Astrocyte (in vitro differentiated cells and primary cell): ENCODE measurements at regions not wholly inside any gene's neighbourhood (a gene's known extent, or its start where the extent isn't known, plus 50 kb on each side); places are given as distances from the start of the nearest gene placed in this dataset.

Source experiments
- DNase-seq: peaks from one replicate; pipeline ENCODE4 v3.0.0-alpha.2; 2010; ENCODE audit warnings: low read depth
- FAIRE-seq: peaks from 2 replicates; lab custom pipeline; 2011; peaks lifted over from hg19 to GRCh38; lab: Jason Lieb, UNC
- H2AFZ ChIP-seq: 2 replicates; pipeline ENCODE4 v1.6.0; 2012; ENCODE audit warnings: low read depth, low read length, inconsistent platforms
- H3K27ac ChIP-seq: 2 replicates; pipeline ENCODE4 v1.5.1; 2011; ENCODE audit warnings: low read depth, low read length, inconsistent platforms
- H3K27me3 ChIP-seq: 2 replicates; pipeline ENCODE4 v1.6.0; 2011; ENCODE audit warnings: low read length, inconsistent platforms; ENCODE audit not compliant: insufficient read depth
- H3K36me3 ChIP-seq: 2 replicates; pipeline ENCODE4 v1.5.1; 2011; ENCODE audit warnings: low read length, inconsistent platforms; ENCODE audit not compliant: insufficient read depth
- H3K4me1 ChIP-seq: 2 replicates; pipeline ENCODE4 v1.5.1; 2011; ENCODE audit warnings: low read length, inconsistent platforms; ENCODE audit not compliant: insufficient read depth
- H3K4me2 ChIP-seq: 2 replicates; pipeline ENCODE4 v1.6.0; 2012; ENCODE audit warnings: low read length, inconsistent platforms
- H3K4me3 ChIP-seq: 2 replicates; pipeline ENCODE4 v1.5.1; 2011; ENCODE audit warnings: low read depth, mild to moderate bottlenecking, low read length, inconsistent platforms; ENCODE audit not compliant: insufficient read depth
- H3K79me2 ChIP-seq: 2 replicates; pipeline ENCODE4 v1.6.0; 2012; ENCODE audit warnings: mild to moderate bottlenecking, low read length, inconsistent platforms; ENCODE audit not compliant: insufficient read depth
- H3K9ac ChIP-seq: 2 replicates; pipeline ENCODE4 v1.6.0; 2012; ENCODE audit warnings: mild to moderate bottlenecking, low read length, inconsistent platforms
- H3K9me3 ChIP-seq: 2 replicates; pipeline ENCODE4 v1.5.1; 2012; ENCODE audit warnings: low read depth, mild to moderate bottlenecking, low read length, inconsistent platforms; ENCODE audit not compliant: insufficient read depth
- H4K20me1 ChIP-seq: 2 replicates; pipeline ENCODE4 v1.6.0; 2012; ENCODE audit warnings: low read length, inconsistent platforms; ENCODE audit not compliant: insufficient read depth
- H3K27ac Mint-ChIP-seq: one replicate; pipeline ENCODE4 v1.8.0; 2021; ENCODE audit warnings: mild to moderate bottlenecking, mixed read lengths; ENCODE audit not compliant: unreplicated experiment
- H3K27me3 Mint-ChIP-seq: one replicate; pipeline ENCODE4 v1.8.0; 2021; ENCODE audit warnings: low read depth, mixed read lengths; ENCODE audit not compliant: unreplicated experiment
- H3K36me3 Mint-ChIP-seq: one replicate; pipeline ENCODE4 v1.8.0; 2021; ENCODE audit warnings: low read depth, mixed read lengths; ENCODE audit not compliant: unreplicated experiment
- H3K4me1 Mint-ChIP-seq: one replicate; pipeline ENCODE4 v1.8.0; 2021; ENCODE audit warnings: low read depth, mixed read lengths; ENCODE audit not compliant: unreplicated experiment
- H3K4me3 Mint-ChIP-seq: one replicate; pipeline ENCODE4 v1.8.0; 2021; ENCODE audit warnings: mild to moderate bottlenecking, moderate library complexity, mixed read lengths; ENCODE audit not compliant: unreplicated experiment
- H3K9me3 Mint-ChIP-seq: one replicate; pipeline ENCODE4 v1.8.0; 2021; ENCODE audit warnings: mild to moderate bottlenecking, mixed read lengths; ENCODE audit not compliant: unreplicated experiment
- EZH2 ChIP-seq: IDR thresholded peaks from 2 replicates; pipeline ENCODE4 v1.6.1; 2012; ENCODE audit warnings: mild to moderate bottlenecking, low read length, inconsistent platforms; ENCODE audit not compliant: insufficient read depth
- TF ChIP-seq, protein P1 (sequence below): IDR thresholded peaks from 2 replicates; pipeline ENCODE4 v1.5.1; 2011; ENCODE audit warnings: low read depth, mild to moderate bottlenecking, inconsistent platforms, low read length, moderate library complexity; ENCODE audit not compliant: insufficient read depth

DNA sequence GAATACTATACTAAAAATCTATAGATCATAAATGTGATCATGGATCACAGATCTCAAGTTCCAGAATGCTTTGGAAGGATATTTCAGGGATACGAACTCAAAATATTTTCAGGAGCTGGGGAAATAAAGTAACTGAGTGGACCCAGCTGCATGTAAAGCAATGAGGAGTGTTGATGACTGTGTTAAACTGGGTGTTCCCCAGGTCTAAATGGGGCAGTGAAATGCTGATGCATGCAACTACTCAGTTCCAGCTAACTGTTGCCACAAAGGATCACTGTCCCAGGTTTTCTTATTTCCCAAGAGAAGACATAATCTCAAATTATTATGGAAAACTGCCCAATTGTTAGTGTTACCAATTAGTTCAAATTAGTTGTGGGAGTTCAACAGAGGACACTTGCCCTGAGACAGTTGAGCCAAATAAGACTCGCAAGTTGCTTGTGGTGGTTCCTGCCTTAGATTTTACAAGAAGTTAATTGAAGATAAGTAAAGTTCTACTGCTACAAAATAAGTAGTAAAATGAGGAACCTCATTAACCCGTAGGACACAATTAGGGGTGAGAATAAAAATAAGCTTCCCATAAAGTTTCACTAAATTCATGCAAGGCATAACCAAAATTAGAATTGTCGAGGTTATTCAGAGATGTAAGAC lies 66.3 kb upstream of the IL12A start:
- Mint-ChIP-seq H3K4me1 (peaks cover 9% of the 10 kb centered on the region), H3K36me3 (no peaks in the 10 kb centered on the region), H3K9me3 (no peaks in the 10 kb centered on the region), H3K27ac (no peak overlapping the region), H3K4me3 (no peak overlapping the region), H3K27me3 (no peaks in the 10 kb centered on the region)
- FAIRE-seq (no peak), DNase-seq (no peak)
- H3K27ac ChIP-seq = no peak overlapping the region
- H3K4me3 ChIP-seq = no peak overlapping the region
- H3K79me2 ChIP-seq = no peaks in the 10 kb centered on the region
- H2AFZ ChIP-seq = no peak overlapping the region
- no peaks in the 10 kb centered on the region for H3K4me1 ChIP-seq
- no peaks in the 10 kb centered on the region for H3K27me3 ChIP-seq
- TF ChIP-seq, protein P1, sequence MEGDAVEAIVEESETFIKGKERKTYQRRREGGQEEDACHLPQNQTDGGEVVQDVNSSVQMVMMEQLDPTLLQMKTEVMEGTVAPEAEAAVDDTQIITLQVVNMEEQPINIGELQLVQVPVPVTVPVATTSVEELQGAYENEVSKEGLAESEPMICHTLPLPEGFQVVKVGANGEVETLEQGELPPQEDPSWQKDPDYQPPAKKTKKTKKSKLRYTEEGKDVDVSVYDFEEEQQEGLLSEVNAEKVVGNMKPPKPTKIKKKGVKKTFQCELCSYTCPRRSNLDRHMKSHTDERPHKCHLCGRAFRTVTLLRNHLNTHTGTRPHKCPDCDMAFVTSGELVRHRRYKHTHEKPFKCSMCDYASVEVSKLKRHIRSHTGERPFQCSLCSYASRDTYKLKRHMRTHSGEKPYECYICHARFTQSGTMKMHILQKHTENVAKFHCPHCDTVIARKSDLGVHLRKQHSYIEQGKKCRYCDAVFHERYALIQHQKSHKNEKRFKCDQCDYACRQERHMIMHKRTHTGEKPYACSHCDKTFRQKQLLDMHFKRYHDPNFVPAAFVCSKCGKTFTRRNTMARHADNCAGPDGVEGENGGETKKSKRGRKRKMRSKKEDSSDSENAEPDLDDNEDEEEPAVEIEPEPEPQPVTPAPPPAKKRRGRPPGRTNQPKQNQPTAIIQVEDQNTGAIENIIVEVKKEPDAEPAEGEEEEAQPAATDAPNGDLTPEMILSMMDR = no peak
- TF ChIP-seq EZH2 = no peak
- no peak overlapping the region for H3K4me2 ChIP-seq
- H3K9me3 ChIP-seq = no peaks in the 10 kb centered on the region
- no peaks in the 10 kb centered on the region for H4K20me1 ChIP-seq
- H3K36me3 ChIP-seq = no peaks in the 10 kb centered on the region
- no peak overlapping the region for H3K9ac ChIP-seq

DNA sequence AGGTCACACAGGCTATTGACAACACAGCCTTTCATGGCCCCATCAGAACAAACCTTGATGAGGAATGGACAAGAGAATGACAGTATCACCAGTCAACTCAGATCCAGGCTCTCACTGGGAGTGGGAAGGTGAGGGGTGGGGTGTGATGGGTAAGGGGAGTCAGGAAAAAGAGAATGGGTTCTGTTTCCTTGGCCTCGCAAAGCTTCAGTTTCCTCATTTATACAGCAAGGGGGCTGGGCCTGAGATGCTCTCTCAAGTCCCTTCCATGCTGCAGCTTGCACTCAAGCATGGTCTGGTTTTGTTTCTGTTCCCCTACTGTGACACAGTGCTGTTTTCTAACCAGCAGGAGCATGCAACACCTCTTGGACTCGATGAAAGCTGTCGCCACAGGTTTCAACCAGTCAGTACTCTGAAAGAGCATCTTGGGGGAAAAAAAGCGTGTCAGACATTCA lies 65.7 kb upstream of the IL12A start:
- FAIRE-seq (no peak), DNase-seq (no peak)
- Histone ChIP-seq H3K27me3 (no peaks in the 10 kb centered on the region), H2AFZ (no peak overlapping the region), H3K9me3 (no peaks in the 10 kb centered on the region), H3K9ac (no peak overlapping the region), H3K27ac (no peak overlapping the region), H4K20me1 (no peaks in the 10 kb centered on the region), H3K4me2 (no peak overlapping the region), H3K36me3 (no peaks in the 10 kb centered on the region), H3K79me2 (no peaks in the 10 kb centered on the region), H3K4me1 (peaks cover 5% of the 10 kb centered on the region), H3K4me3 (no peak overlapping the region)
- no peaks in the 10 kb centered on the region for H3K36me3 Mint-ChIP-seq
- peaks cover 15% of the 10 kb centered on the region for H3K4me1 Mint-ChIP-seq
- no peaks in the 10 kb centered on the region for H3K9me3 Mint-ChIP-seq
- no peak overlapping the region for H3K27ac Mint-ChIP-seq
- no peak for TF ChIP-seq EZH2
- TF ChIP-seq, protein P1 = no peak
- H3K4me3 Mint-ChIP-seq = no peak overlapping the region
- H3K27me3 Mint-ChIP-seq = no peaks in the 10 kb centered on the region

DNA sequence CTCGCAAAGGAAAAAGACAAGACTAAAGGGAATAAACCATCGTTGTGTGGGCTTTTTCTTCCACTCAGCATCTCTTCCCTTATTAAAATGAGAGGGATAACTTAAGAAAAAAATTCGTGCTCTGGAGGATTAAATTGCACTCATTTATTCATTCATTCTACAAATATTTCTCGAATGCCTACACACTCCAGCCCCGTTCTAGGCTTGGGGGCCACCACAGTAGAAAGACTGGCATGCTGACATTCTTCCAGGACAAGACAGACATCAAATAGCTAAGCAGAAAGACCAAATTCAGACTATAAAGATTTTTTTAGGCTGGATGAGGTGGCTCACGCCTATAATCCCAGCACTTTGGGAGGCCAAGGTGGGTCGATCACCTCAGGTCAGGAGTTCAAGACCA lies 65.3 kb upstream of the IL12A start:
- no peak overlapping the region for H3K4me3 Mint-ChIP-seq
- FAIRE-seq (no peak), DNase-seq (no peak)
- no peaks in the 10 kb centered on the region for H3K27me3 Mint-ChIP-seq
- no peak overlapping the region for H3K4me3 ChIP-seq
- H3K4me1 ChIP-seq = peaks cover 10% of the 10 kb centered on the region
- H3K27me3 ChIP-seq = no peaks in the 10 kb centered on the region
- no peaks in the 10 kb centered on the region for H3K9me3 Mint-ChIP-seq
- H3K4me2 ChIP-seq = no peak overlapping the region
- no peak overlapping the region for H3K27ac Mint-ChIP-seq
- no peaks in the 10 kb centered on the region for H3K36me3 ChIP-seq
- H3K27ac ChIP-seq = no peak overlapping the region
- H3K4me1 Mint-ChIP-seq = peaks cover 19% of the 10 kb centered on the region
- no peaks in the 10 kb centered on the region for H3K9me3 ChIP-seq
- H4K20me1 ChIP-seq = no peaks in the 10 kb centered on the region
- no peak overlapping the region for H3K9ac ChIP-seq
- H3K36me3 Mint-ChIP-seq = no peaks in the 10 kb centered on the region
- no peak overlapping the region for H2AFZ ChIP-seq
- H3K79me2 ChIP-seq = no peaks in the 10 kb centered on the region
- TF ChIP-seq EZH2 = no peak
- TF ChIP-seq, protein P1 = no peak
